SU-DHL-6 (cell line): ENCODE measurements at regions not wholly inside any gene's neighbourhood (a gene's known extent, or its start where the extent isn't known, plus 50 kb on each side); places are given as distances from the start of the nearest gene placed in this dataset.

ENCODE experiments used
- H2AFZ ChIP-seq: fragments of 200-600 bp; sonication (generic); 2 replicates; pipeline ENCODE4 v1.6.1; 2014; ENCODE audit warnings: low read depth, mild to moderate bottlenecking, moderate library complexity, mixed read lengths, antibody characterized with exemption, low read length; ENCODE audit not compliant: severe bottlenecking
- H3F3A ChIP-seq: fragments of 200-600 bp; shearing (Covaris generic); 2 replicates; pipeline ENCODE4 v1.6.0; 2016; ENCODE audit warnings: antibody characterized with exemption, mild to moderate bottlenecking; ENCODE audit not compliant: insufficient read depth
- H3K27ac ChIP-seq: fragments of 200-600 bp; sonication (generic); 2 replicates; pipeline ENCODE4 v1.5.1; 2016; ENCODE audit warnings: low read depth, mild to moderate bottlenecking, low read length, moderate library complexity, mixed read lengths
- H3K27me3 ChIP-seq: fragments of 200-600 bp; sonication (generic), shearing (Covaris generic); 2 replicates; pipeline ENCODE4 v1.6.0; 2014; ENCODE audit warnings: mild to moderate bottlenecking, low read length
- H3K36me3 ChIP-seq: fragments of 200-600 bp; sonication (generic); 2 replicates; pipeline ENCODE4 v1.6.1; 2014; ENCODE audit warnings: mild to moderate bottlenecking, low read length, mixed read lengths
- H3K4me2 ChIP-seq: fragments of 300-600, 200-600 bp; shearing (Covaris generic), sonication (generic); 2 replicates; pipeline ENCODE4 v1.6.0; 2014; ENCODE audit warnings: low read length, low read depth, mild to moderate bottlenecking; ENCODE audit not compliant: poor library complexity, severe bottlenecking
- H3K4me3 ChIP-seq: fragments of 200-600 bp; sonication (generic); 2 replicates; pipeline ENCODE4 v1.5.1; 2014; ENCODE audit warnings: antibody characterized with exemption, low read length, mild to moderate bottlenecking, mixed read lengths; ENCODE audit not compliant: insufficient read depth, poor library complexity, severe bottlenecking
- H3K79me2 ChIP-seq: fragments of 200-600 bp; sonication (generic); 2 replicates; pipeline ENCODE4 v1.6.1; 2014; ENCODE audit warnings: mild to moderate bottlenecking, low read length, moderate library complexity; ENCODE audit not compliant: insufficient read depth
- H3K9ac ChIP-seq: fragments of 200-600 bp; sonication (generic); 2 replicates; pipeline ENCODE4 v1.7.0; 2014; ENCODE audit warnings: mild to moderate bottlenecking, low read length
- H3K9me2 ChIP-seq: fragments of 200-600 bp; sonication (generic); replicated peaks from 2 replicates; pipeline ENCODE4 v1.6.1; 2014; ENCODE audit warnings: low read length; ENCODE audit not compliant: insufficient read depth
- H3K9me3 ChIP-seq: fragments of 200-600 bp; sonication (generic); 2 replicates; pipeline ENCODE4 v1.6.1; 2014; ENCODE audit warnings: low read length, mixed read lengths; ENCODE audit not compliant: insufficient read depth
- H4K20me1 ChIP-seq: fragments of 200-600 bp; sonication (generic); 2 replicates; pipeline ENCODE4 v1.6.1; 2014; ENCODE audit warnings: low read depth, mild to moderate bottlenecking, antibody characterized with exemption, low read length, moderate library complexity, mixed read lengths
- CTCF ChIP-seq: fragments of 200-600 bp; sonication (generic); IDR thresholded peaks from one replicate; pipeline ENCODE4 v1.5.1; 2017; ENCODE audit warnings: antibody characterized with exemption, mild to moderate bottlenecking, low read length, moderate library complexity; ENCODE audit not compliant: insufficient read depth, poor library complexity, severe bottlenecking
- EZH2phosphoT487 ChIP-seq: fragments of 200-600 bp; sonication (generic), shearing (Covaris generic); conservative IDR thresholded peaks from 2 replicates; pipeline ENCODE4 v1.6.1; 2018; ENCODE audit warnings: mild to moderate bottlenecking, antibody characterized with exemption, low read length, moderate library complexity, mixed read lengths

- H4K20me1 ChIP-seq: no peaks in the 10 kb centered on the region
- H3K27me3 ChIP-seq: no peaks in the 10 kb centered on the region
- H3K36me3 ChIP-seq: no peaks in the 10 kb centered on the region
- no peaks in the 10 kb centered on the region for H3K9me2 ChIP-seq
- H3K9me3 ChIP-seq: no peaks in the 10 kb centered on the region
- H3K27ac ChIP-seq: no peak overlapping the region
- no peak overlapping the region for H3K4me3 ChIP-seq
- H3K79me2 ChIP-seq: no peaks in the 10 kb centered on the region
- TF ChIP-seq EZH2phosphoT487 (no peak), CTCF (no peak)
- H3F3A ChIP-seq: no peaks in the 10 kb centered on the region
- H3K9ac ChIP-seq: no peak overlapping the region
- no peak overlapping the region for H2AFZ ChIP-seq
- no peak overlapping the region for H3K4me2 ChIP-seq
Observed at GRCh38 chr3:76700323-76700722, 339.6 kb upstream of the ROBO2 start.

- Histone ChIP-seq H3K27me3 (no peaks in the 10 kb centered on the region), H3K9me2 (no peaks in the 10 kb centered on the region), H3K9ac (no peak overlapping the region), H3K27ac (no peak overlapping the region), H3K4me2 (no peak overlapping the region), H3K9me3 (no peaks in the 10 kb centered on the region), H3K79me2 (no peaks in the 10 kb centered on the region), H2AFZ (no peak overlapping the region), H4K20me1 (no peaks in the 10 kb centered on the region), H3K4me3 (no peak overlapping the region), H3K36me3 (no peaks in the 10 kb centered on the region), H3F3A (no peaks in the 10 kb centered on the region)
- TF ChIP-seq CTCF: no peak
- no peak for TF ChIP-seq EZH2phosphoT487
Observed at GRCh38 chr3:76702676-76703075, 337.2 kb upstream of the ROBO2 start.

GRCh38 chr3:76715426-76715825 is 324.5 kb upstream of the ROBO2 start:
- no peaks in the 10 kb centered on the region for H3F3A ChIP-seq
- no peaks in the 10 kb centered on the region for H3K36me3 ChIP-seq
- no peak overlapping the region for H3K4me3 ChIP-seq
- no peaks in the 10 kb centered on the region for H3K27me3 ChIP-seq
- H3K79me2 ChIP-seq: no peaks in the 10 kb centered on the region
- H3K9me3 ChIP-seq: no peaks in the 10 kb centered on the region
- H2AFZ ChIP-seq: no peak overlapping the region
- no peak overlapping the region for H3K4me2 ChIP-seq
- H3K27ac ChIP-seq: no peak overlapping the region
- no peaks in the 10 kb centered on the region for H4K20me1 ChIP-seq
- no peak for TF ChIP-seq EZH2phosphoT487
- no peak for TF ChIP-seq CTCF
- no peak overlapping the region for H3K9ac ChIP-seq
- H3K9me2 ChIP-seq: no peaks in the 10 kb centered on the region

GRCh38 chr3:76723366-76723765 is 316.5 kb upstream of the ROBO2 start:
- Histone ChIP-seq H3K36me3 (no peaks in the 10 kb centered on the region), H3F3A (no peaks in the 10 kb centered on the region), H3K79me2 (no peaks in the 10 kb centered on the region), H3K4me2 (no peak overlapping the region), H2AFZ (no peak overlapping the region), H3K9me3 (no peaks in the 10 kb centered on the region), H3K27me3 (no peaks in the 10 kb centered on the region), H3K9me2 (no peaks in the 10 kb centered on the region), H4K20me1 (no peaks in the 10 kb centered on the region), H3K4me3 (no peak overlapping the region), H3K9ac (no peak overlapping the region), H3K27ac (no peak overlapping the region)
- TF ChIP-seq EZH2phosphoT487 (no peak), CTCF (no peak)
